Hepatocyte (in vitro differentiated cells): ENCODE measurements at regions not wholly inside any gene's neighbourhood (a gene's known extent, or its start where the extent isn't known, plus 50 kb on each side); places are given as distances from the start of the nearest gene placed in this dataset.

Experiments
- DNase-seq: peaks from one replicate; pipeline ENCODE4 v3.0.0-alpha.2; 2016; ENCODE audit warnings: low spot score
- H2AFZ ChIP-seq: fragments of 200-600 bp; sonication (generic); 2 replicates; pipeline ENCODE4 v1.6.0; 2016; ENCODE audit warnings: antibody characterized with exemption, mild to moderate bottlenecking
- H3K27ac ChIP-seq: fragments of 200-600 bp; sonication (generic); 2 replicates; pipeline ENCODE4 v1.5.1; 2016; ENCODE audit warnings: mild to moderate bottlenecking
- H3K27me3 ChIP-seq: fragments of 200-600 bp; sonication (generic); 2 replicates; pipeline ENCODE4 v1.6.1; 2016
- H3K36me3 ChIP-seq: fragments of 200-600 bp; sonication (generic); replicated peaks from 2 replicates; pipeline ENCODE4 v1.5.1; 2016; ENCODE audit warnings: low read depth; ENCODE audit not compliant: insufficient read depth
- H3K4me1 ChIP-seq: fragments of 200-600 bp; sonication (generic); 2 replicates; pipeline ENCODE4 v1.5.1; 2016; ENCODE audit warnings: mild to moderate bottlenecking, moderate library complexity; ENCODE audit not compliant: insufficient read depth
- H3K4me2 ChIP-seq: fragments of 200-600 bp; sonication (generic); 2 replicates; pipeline ENCODE4 v1.6.0; 2016
- H3K4me3 ChIP-seq: fragments of 200-600 bp; sonication (generic); 2 replicates; pipeline ENCODE4 v1.5.1; 2016; ENCODE audit warnings: mild to moderate bottlenecking
- H3K79me2 ChIP-seq: fragments of 200-600 bp; sonication (generic); 2 replicates; pipeline ENCODE4 v1.6.0; 2017; ENCODE audit warnings: mild to moderate bottlenecking
- H3K9me2 ChIP-seq: fragments of 200-600 bp; sonication (generic); replicated peaks from 2 replicates; pipeline ENCODE4 v1.6.0; 2017; ENCODE audit warnings: mild to moderate bottlenecking; ENCODE audit not compliant: insufficient read depth
- H3K9me3 ChIP-seq: fragments of 200-600 bp; sonication (generic); 2 replicates; pipeline ENCODE4 v1.5.1; 2016; ENCODE audit warnings: low read depth, mild to moderate bottlenecking
- H4K20me1 ChIP-seq: fragments of 200-600 bp; sonication (generic); 2 replicates; pipeline ENCODE4 v1.6.0; 2016; ENCODE audit warnings: mild to moderate bottlenecking; ENCODE audit not compliant: insufficient read depth, poor library complexity, severe bottlenecking
- CTCF ChIP-seq: fragments of 200-600 bp; sonication (generic); IDR thresholded peaks from 2 replicates; pipeline ENCODE4 v1.5.1; 2016; ENCODE audit warnings: antibody characterized with exemption, mild to moderate bottlenecking; ENCODE audit not compliant: poor library complexity
- EZH2 ChIP-seq: fragments of 200-600 bp; sonication (generic); IDR thresholded peaks from 2 replicates; pipeline ENCODE4 v1.6.1; 2016; ENCODE audit warnings: antibody characterized with exemption, mild to moderate bottlenecking, borderline replicate concordance
- EZH2phosphoT487 ChIP-seq: fragments of 200-600 bp; sonication (generic); IDR thresholded peaks from one replicate; pipeline ENCODE4 v1.6.1; 2018; ENCODE audit warnings: antibody characterized with exemption, mild to moderate bottlenecking, low read depth, moderate library complexity; ENCODE audit not compliant: unreplicated experiment, severe bottlenecking
- WGBS: methylation state at CpG from one replicate; pipeline ENCODE4 v1.1.6; 2016; ENCODE audit warnings: low lambda C conversion rate; ENCODE audit errors: missing lambda C conversion rate; 5-methylcytosine and 5-hydroxymethylcytosine counted together

GRCh38 chrX:63919081-63919480 is 134.1 kb upstream of the ARHGEF9 start:
- Histone ChIP-seq H3K4me1 (no peaks in the 10 kb centered on the region), H3K79me2 (no peaks in the 10 kb centered on the region), H3K4me2 (no peak overlapping the region), H4K20me1 (no peaks in the 10 kb centered on the region), H3K27ac (no peak overlapping the region), H3K4me3 (no peak overlapping the region), H2AFZ (no peak overlapping the region), H3K9me2 (no peaks in the 10 kb centered on the region), H3K27me3 (no peaks in the 10 kb centered on the region), H3K9me3 (no peaks in the 10 kb centered on the region), H3K36me3 (no peaks in the 10 kb centered on the region)
- TF ChIP-seq CTCF (no peak), EZH2phosphoT487 (no peak), EZH2 (no peak)
- DNase-seq: no peak

GRCh38 chrX:63918611-63919010 is 133.6 kb upstream of the ARHGEF9 start:
- H4K20me1 ChIP-seq: no peaks in the 10 kb centered on the region
- no peaks in the 10 kb centered on the region for H3K36me3 ChIP-seq
- no peaks in the 10 kb centered on the region for H3K27me3 ChIP-seq
- 12% methylated on average over 1 of the region's 1 CpG for WGBS
- no peaks in the 10 kb centered on the region for H3K9me3 ChIP-seq
- H3K79me2 ChIP-seq: no peaks in the 10 kb centered on the region
- DNase-seq: no peak
- no peak for TF ChIP-seq CTCF
- TF ChIP-seq EZH2phosphoT487: no peak
- TF ChIP-seq EZH2: no peak
- H3K4me2 ChIP-seq: no peak overlapping the region
- no peak overlapping the region for H3K4me3 ChIP-seq
- no peak overlapping the region for H3K27ac ChIP-seq
- H3K4me1 ChIP-seq: no peaks in the 10 kb centered on the region
- no peaks in the 10 kb centered on the region for H3K9me2 ChIP-seq
- H2AFZ ChIP-seq: no peak overlapping the region

- Histone ChIP-seq H3K36me3 (no peaks in the 10 kb centered on the region), H3K4me2 (no peak overlapping the region), H3K4me1 (no peaks in the 10 kb centered on the region), H3K79me2 (no peaks in the 10 kb centered on the region), H4K20me1 (no peaks in the 10 kb centered on the region), H3K9me3 (no peaks in the 10 kb centered on the region), H3K27ac (no peak overlapping the region), H3K9me2 (no peaks in the 10 kb centered on the region), H2AFZ (no peak overlapping the region), H3K4me3 (no peak overlapping the region), H3K27me3 (no peaks in the 10 kb centered on the region)
- no peak for DNase-seq
- TF ChIP-seq CTCF (no peak), EZH2 (no peak), EZH2phosphoT487 (no peak)
- WGBS: 66% methylated on average over 1 of the region's 1 CpG
Observed at GRCh38 chrX:63917296-63917695, 132.3 kb upstream of the ARHGEF9 start.

GRCh38 chrX:63913719-63914118 is 128.7 kb upstream of the ARHGEF9 start:
- TF ChIP-seq CTCF (no peak), EZH2 (no peak), EZH2phosphoT487 (no peak)
- Histone ChIP-seq H3K4me3 (no peak overlapping the region), H3K36me3 (no peaks in the 10 kb centered on the region), H3K9me2 (no peaks in the 10 kb centered on the region), H3K27ac (no peak overlapping the region), H3K27me3 (no peaks in the 10 kb centered on the region), H3K4me2 (no peak overlapping the region), H3K79me2 (no peaks in the 10 kb centered on the region), H4K20me1 (no peaks in the 10 kb centered on the region), H3K9me3 (no peaks in the 10 kb centered on the region), H2AFZ (no peak overlapping the region), H3K4me1 (no peaks in the 10 kb centered on the region)
- DNase-seq: no peak
